Adrenal gland (tissue), 5 donors: ENCODE measurements at regions not wholly inside any gene's neighbourhood (a gene's known extent, or its start where the extent isn't known, plus 50 kb on each side); places are given as distances from the start of the nearest gene placed in this dataset.

Source experiments
- CTCF ChIP-seq, 6 experiments: fragments of 450-650 bp in 4 of 6; fragments of 200-600 bp in 2 of 6; sonication (generic) in 1 of 6; IDR thresholded peaks; 1 replicate in 5 of 6; 2 replicates in 1 of 6; pipeline versions ENCODE4 v1.5.1 to v1.8.0; 2016 to 2021; ENCODE audit warnings: antibody characterized with exemption in 6 of 6, mild to moderate bottlenecking in 2 of 6, moderate library complexity in 1 of 6
- POLR2A ChIP-seq, 2 donors: fragments of 450-650 bp; IDR thresholded peaks; one replicate each; pipeline ENCODE4 v1.6.1; 2017; ENCODE audit warnings: antibody characterized with exemption in 2 of 2, mild to moderate bottlenecking in 2 of 2, moderate library complexity in 1 of 2
- donor health status: DM: no; HTN: no; CAD: no.

DNA sequence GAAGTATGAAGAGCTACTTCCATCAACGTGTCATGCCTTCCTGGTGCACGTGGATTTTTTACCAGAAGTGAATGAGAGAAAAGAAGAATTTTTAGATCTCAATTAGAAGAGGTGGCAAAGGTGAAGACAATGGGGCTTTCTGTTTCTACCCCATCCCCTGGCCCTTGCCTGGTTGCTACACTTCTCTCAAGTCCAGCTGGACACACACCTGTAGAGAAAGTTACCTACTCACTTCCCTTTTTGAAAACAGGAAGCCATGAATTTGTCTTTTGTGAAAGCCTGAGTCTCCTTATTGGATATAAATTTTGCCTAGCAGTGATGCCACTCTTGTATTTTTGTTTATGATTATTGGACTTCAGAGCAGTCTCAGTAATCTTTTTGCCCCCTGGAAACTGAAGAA lies 142.9 kb upstream of the AKR1E2 start:
- TF ChIP-seq CTCF (IDR thresholded peaks at IDR 0.05), result no peak
- TF ChIP-seq POLR2A (IDR thresholded peaks at IDR 0.05), result no peak
